Loucy (cell line): ENCODE measurements at regions not wholly inside any gene's neighbourhood (a gene's known extent, or its start where the extent isn't known, plus 50 kb on each side); places are given as distances from the start of the nearest gene placed in this dataset.

Source experiments
- H2AFZ ChIP-seq: fragments of 200-600 bp; sonication (generic); 2 replicates; pipeline ENCODE4 v1.6.0; 2016; ENCODE audit warnings: antibody characterized with exemption, mild to moderate bottlenecking, low read length, moderate library complexity
- H3F3A ChIP-seq: fragments of 200-600 bp; 2 replicates; pipeline ENCODE4 v1.6.0; 2016; ENCODE audit warnings: antibody characterized with exemption, low read depth, mild to moderate bottlenecking
- H3K27me3 ChIP-seq: fragments of 200-600 bp; sonication (generic); 2 replicates; pipeline ENCODE4 v1.6.1; 2014; ENCODE audit warnings: low read length, mild to moderate bottlenecking; ENCODE audit not compliant: insufficient read depth, poor library complexity, severe bottlenecking
- H3K36me3 ChIP-seq: fragments of 200-600 bp; sonication (generic); 2 replicates; pipeline ENCODE4 v1.6.1; 2016; ENCODE audit warnings: low read length; ENCODE audit not compliant: insufficient read depth
- H3K4me1 ChIP-seq: fragments of 200-600 bp; sonication (generic); 2 replicates; pipeline ENCODE4 v1.5.1; 2014; ENCODE audit warnings: low read length, mild to moderate bottlenecking; ENCODE audit not compliant: insufficient read depth, poor library complexity, severe bottlenecking
- H3K4me2 ChIP-seq: fragments of 200-600 bp; sonication (generic); 2 replicates; pipeline ENCODE4 v1.6.0; 2014; ENCODE audit warnings: antibody characterized with exemption, low read length, low read depth, mild to moderate bottlenecking; ENCODE audit not compliant: poor library complexity, severe bottlenecking
- H3K4me3 ChIP-seq: fragments of 200-600 bp; sonication (generic); 2 replicates; pipeline ENCODE4 v1.5.1; 2014; ENCODE audit warnings: low read length, mild to moderate bottlenecking, mixed read lengths; ENCODE audit not compliant: poor library complexity, severe bottlenecking
- H3K79me2 ChIP-seq: fragments of 200-600 bp; sonication (generic); 2 replicates; pipeline ENCODE4 v1.6.1; 2014; ENCODE audit warnings: low read length; ENCODE audit not compliant: insufficient read depth
- H3K9ac ChIP-seq: fragments of 200-600 bp; sonication (generic); 2 replicates; pipeline ENCODE4 v1.6.0; 2014; ENCODE audit warnings: mild to moderate bottlenecking, low read depth, low read length, moderate library complexity; ENCODE audit not compliant: poor library complexity, severe bottlenecking
- H3K9me2 ChIP-seq: fragments of 200-600 bp; sonication (generic); replicated peaks from 2 replicates; pipeline ENCODE4 v1.6.1; 2016; ENCODE audit warnings: low read depth, low read length, mixed read lengths
- H3K9me3 ChIP-seq: fragments of 200-600 bp; sonication (generic); 2 replicates; pipeline ENCODE4 v1.6.1; 2014; ENCODE audit warnings: mild to moderate bottlenecking, antibody characterized with exemption, low read length, low read depth; ENCODE audit not compliant: insufficient read depth
- H4K20me1 ChIP-seq: fragments of 200-600 bp; sonication (generic); 2 replicates; pipeline ENCODE4 v1.6.0; 2014; ENCODE audit warnings: antibody characterized with exemption, low read length, mild to moderate bottlenecking; ENCODE audit not compliant: insufficient read depth, poor library complexity, severe bottlenecking
- EZH2phosphoT487 ChIP-seq: fragments of 200-600 bp; IDR thresholded peaks from 2 replicates; pipeline ENCODE4 v1.6.1; 2018; ENCODE audit warnings: antibody characterized with exemption, mild to moderate bottlenecking, moderate library complexity, borderline replicate concordance
- TF ChIP-seq, protein P1 (sequence below): fragments of 200-600 bp; sonication (generic); conservative IDR thresholded peaks from 2 replicates; pipeline ENCODE4 v1.5.1; 2014; ENCODE audit warnings: mild to moderate bottlenecking, antibody characterized with exemption, low read length

DNA sequence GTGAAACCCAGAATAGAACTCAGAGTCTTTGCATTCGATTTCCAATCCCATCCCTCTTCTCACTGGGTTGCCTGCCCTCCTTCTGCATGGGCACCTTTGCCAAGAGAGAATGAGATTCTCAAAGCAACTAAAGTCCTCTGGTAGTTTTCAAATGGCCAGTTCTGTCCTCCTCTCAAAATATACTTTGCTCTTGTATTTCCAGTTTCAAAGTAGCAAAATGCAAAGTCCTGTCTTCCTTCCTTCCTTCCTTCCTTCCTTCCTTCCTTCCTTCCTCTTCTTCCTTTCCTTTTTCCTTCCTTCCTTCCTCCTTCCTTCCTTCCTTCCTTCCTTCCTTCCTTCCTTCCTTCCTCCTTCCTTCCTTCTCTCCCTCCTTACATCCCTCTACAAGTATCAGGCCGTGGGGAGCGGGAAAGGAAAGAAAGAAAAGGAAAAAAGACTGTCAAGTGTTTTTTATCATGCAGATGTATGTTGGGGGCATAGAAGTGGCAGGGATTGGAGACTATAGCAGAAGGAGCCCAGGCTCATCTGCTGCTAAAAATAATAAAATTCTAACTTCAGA, 265.2 kb downstream of the CD83 start:
- Histone ChIP-seq H3K9me2 (no peaks in the 10 kb centered on the region), H3K4me3 (peak overlapping the region; percentile 11), H3K79me2 (no peaks in the 10 kb centered on the region), H4K20me1 (no peaks in the 10 kb centered on the region), H2AFZ (no peak overlapping the region), H3K9me3 (peaks cover 8% of the 10 kb centered on the region), H3K36me3 (no peaks in the 10 kb centered on the region), H3F3A (peaks cover 20% of the 10 kb centered on the region), H3K4me2 (peak overlapping the region; percentile 64), H3K9ac (peak overlapping the region; percentile 84), H3K4me1 (peaks cover 84% of the 10 kb centered on the region), H3K27me3 (no peaks in the 10 kb centered on the region)
- TF ChIP-seq EZH2phosphoT487, result no peak
- TF ChIP-seq, protein P1, sequence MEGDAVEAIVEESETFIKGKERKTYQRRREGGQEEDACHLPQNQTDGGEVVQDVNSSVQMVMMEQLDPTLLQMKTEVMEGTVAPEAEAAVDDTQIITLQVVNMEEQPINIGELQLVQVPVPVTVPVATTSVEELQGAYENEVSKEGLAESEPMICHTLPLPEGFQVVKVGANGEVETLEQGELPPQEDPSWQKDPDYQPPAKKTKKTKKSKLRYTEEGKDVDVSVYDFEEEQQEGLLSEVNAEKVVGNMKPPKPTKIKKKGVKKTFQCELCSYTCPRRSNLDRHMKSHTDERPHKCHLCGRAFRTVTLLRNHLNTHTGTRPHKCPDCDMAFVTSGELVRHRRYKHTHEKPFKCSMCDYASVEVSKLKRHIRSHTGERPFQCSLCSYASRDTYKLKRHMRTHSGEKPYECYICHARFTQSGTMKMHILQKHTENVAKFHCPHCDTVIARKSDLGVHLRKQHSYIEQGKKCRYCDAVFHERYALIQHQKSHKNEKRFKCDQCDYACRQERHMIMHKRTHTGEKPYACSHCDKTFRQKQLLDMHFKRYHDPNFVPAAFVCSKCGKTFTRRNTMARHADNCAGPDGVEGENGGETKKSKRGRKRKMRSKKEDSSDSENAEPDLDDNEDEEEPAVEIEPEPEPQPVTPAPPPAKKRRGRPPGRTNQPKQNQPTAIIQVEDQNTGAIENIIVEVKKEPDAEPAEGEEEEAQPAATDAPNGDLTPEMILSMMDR, result no peak

DNA sequence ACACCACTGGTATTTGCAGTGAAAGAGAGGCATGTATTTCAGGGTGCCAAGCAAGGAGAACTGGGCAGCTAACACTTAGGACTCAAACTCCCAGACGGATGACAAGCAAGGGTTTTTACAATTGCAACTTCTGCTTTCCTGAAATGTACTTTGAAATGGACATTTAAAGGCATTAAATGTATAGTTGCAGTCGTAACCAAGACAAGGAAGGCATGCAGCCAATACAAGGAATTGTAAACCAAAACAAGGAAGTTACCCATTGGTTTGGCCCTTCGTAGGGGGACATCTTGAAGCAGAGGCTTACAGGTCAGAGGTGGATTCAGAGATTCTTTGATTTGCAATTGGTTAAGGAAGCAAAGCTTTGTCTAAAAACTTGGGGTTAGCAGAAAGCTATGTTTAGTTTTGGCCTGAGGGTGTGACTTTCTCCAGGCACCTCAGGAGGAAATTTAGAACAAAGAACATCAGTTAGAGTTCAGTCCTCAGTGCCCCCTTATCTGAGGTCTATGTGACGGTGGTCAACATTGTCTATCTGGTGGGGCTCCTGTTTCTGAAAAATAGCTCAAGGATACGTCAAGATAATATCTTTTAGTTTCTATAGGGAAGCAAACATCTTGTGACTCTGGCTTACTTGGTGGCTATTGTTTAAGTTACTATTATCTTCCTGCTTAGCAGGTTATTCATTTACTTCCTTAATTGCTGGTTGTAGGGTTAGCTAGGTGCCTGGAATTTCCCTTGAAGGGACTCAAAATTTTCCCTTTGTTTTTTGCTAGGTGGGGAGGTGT, 266.0 kb downstream of the CD83 start:
- Histone ChIP-seq H3K36me3 (no peaks in the 10 kb centered on the region), H3K27me3 (no peaks in the 10 kb centered on the region), H2AFZ (no peak overlapping the region), H3K4me2 (peak overlapping the region; percentile 64), H3K4me3 (no peak overlapping the region), H3K9me2 (no peaks in the 10 kb centered on the region), H3K9ac (peak overlapping the region; percentile 84), H3F3A (peaks cover 20% of the 10 kb centered on the region), H3K4me1 (peaks cover 89% of the 10 kb centered on the region), H3K79me2 (no peaks in the 10 kb centered on the region), H3K9me3 (peaks cover 3% of the 10 kb centered on the region; the same call in 1 of the 2 replicates), H4K20me1 (no peaks in the 10 kb centered on the region)
- TF ChIP-seq EZH2phosphoT487, result no peak
- TF ChIP-seq, protein P1, result no peak

DNA sequence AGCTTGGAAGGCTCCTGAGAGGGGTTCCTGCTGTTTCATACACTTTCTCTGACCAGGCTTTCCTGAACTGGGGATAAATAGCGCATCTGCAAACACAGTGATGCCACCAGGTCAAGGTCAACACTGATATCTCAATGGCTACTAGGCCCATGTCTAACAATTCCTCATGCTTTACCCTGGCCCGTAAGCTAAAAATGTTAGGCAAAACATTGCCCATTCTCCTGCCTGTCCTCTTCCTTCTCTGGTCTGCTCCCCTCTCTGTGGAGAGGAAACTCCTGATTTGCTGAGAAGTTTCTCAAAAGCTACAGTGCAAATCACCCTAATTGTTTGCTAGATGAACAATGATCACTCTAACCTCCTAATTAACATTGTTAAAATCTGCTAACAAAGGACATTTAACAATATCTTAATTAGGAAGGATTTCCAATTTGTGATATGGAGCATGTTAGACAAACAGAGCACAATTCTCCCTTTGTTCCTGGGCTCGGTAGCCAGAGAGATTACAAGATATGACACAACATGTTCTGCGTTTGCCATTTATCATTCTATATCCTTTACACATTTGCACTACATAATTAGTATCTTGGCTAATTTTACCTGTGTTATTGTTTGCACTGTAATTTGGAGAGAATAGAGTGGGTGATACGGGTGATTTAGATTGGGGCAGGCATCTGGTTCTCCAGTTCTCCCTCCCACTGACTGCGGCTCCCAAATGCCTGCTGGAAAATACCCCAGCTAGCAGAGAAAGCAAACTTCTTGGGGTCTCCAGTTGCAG, 266.8 kb downstream of the CD83 start:
- Histone ChIP-seq H3K79me2 (no peaks in the 10 kb centered on the region), H3K4me1 (peaks cover 94% of the 10 kb centered on the region), H3K4me2 (no peak overlapping the region)

More for the DNA sequence above, 266.8 kb downstream of the CD83 start:
- no peak for TF ChIP-seq EZH2phosphoT487
- TF ChIP-seq, protein P1, result no peak
- Histone ChIP-seq H3K9ac (peak overlapping the region; percentile 84), H3K4me3 (no peak overlapping the region), H3F3A (peaks cover 20% of the 10 kb centered on the region), H4K20me1 (no peaks in the 10 kb centered on the region), H3K9me3 (no peaks in the 10 kb centered on the region), H3K9me2 (no peaks in the 10 kb centered on the region), H3K27me3 (no peaks in the 10 kb centered on the region), H2AFZ (no peak overlapping the region), H3K36me3 (no peaks in the 10 kb centered on the region)
